ENCODE measurements at regions not wholly inside any gene's neighbourhood (a gene's known extent, or its start where the extent isn't known, plus 50 kb on each side); places are given as distances from the start of the nearest gene placed in this dataset.

DNA sequence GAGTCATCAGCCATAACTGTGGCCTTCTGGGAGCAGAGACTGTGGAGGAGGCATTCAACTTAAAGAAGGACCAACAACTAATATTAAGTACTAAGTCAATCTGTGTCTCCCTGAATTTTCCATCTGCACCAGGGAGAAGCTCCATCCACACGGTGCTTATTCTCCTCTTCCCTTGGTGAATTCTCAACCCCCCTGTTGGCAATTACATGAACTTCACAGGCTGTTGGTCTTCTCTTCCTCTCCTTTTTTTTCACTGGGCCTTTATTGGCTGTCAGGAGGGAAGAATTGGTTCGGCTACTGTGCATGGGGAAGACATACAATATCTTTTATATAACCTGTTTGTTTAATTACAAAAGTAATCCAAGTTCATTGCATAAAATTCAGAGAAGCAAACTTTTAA lies 152.8 kb upstream of the IRX6 start:
- TF ChIP-seq MYC (IDR thresholded peaks at IDR 0.05; ENCODE audit: low read depth, low read length) (no peak), POLR2A (IDR thresholded peaks at IDR 0.05; ENCODE audit: extremely low read depth, insufficient read length) (no peak)
- TF ChIP-seq, protein P1, sequence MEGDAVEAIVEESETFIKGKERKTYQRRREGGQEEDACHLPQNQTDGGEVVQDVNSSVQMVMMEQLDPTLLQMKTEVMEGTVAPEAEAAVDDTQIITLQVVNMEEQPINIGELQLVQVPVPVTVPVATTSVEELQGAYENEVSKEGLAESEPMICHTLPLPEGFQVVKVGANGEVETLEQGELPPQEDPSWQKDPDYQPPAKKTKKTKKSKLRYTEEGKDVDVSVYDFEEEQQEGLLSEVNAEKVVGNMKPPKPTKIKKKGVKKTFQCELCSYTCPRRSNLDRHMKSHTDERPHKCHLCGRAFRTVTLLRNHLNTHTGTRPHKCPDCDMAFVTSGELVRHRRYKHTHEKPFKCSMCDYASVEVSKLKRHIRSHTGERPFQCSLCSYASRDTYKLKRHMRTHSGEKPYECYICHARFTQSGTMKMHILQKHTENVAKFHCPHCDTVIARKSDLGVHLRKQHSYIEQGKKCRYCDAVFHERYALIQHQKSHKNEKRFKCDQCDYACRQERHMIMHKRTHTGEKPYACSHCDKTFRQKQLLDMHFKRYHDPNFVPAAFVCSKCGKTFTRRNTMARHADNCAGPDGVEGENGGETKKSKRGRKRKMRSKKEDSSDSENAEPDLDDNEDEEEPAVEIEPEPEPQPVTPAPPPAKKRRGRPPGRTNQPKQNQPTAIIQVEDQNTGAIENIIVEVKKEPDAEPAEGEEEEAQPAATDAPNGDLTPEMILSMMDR (IDR thresholded peaks at IDR 0.05; ENCODE audit: low read depth, low read length) = no peak
- TF ChIP-seq, protein P2, sequence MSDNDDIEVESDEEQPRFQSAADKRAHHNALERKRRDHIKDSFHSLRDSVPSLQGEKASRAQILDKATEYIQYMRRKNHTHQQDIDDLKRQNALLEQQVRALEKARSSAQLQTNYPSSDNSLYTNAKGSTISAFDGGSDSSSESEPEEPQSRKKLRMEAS (IDR thresholded peaks at IDR 0.05; ENCODE audit: low read depth, low read length) = no peak

Data from NB4 (cell line).